Psoas muscle (tissue), 7 donors: ENCODE measurements at regions not wholly inside any gene's neighbourhood (a gene's known extent, or its start where the extent isn't known, plus 50 kb on each side); places are given as distances from the start of the nearest gene placed in this dataset.

ENCODE experiments used
- ATAC-seq, 4 donors: fragments of 200-7000 bp; cut with Tn5 transposase; one replicate each; pipeline ENCODE4 v1.9.1; 2020; ENCODE audit warnings: moderate library complexity in 3 of 4, mild to moderate bottlenecking in 2 of 4
- DNase-seq, 2 donors: peaks; one replicate each; pipeline ENCODE4 v3.0.0-alpha.2; 2020
- H3K27ac ChIP-seq: fragments of 200-600 bp; one replicate; pipeline ENCODE4 v1.8.0; 2022
- H3K27me3 ChIP-seq, 3 donors: fragments of 200-600 bp in 1 of 3; one replicate each; pipeline versions ENCODE4 v1.6.1 to v1.8.0; 2013 to 2022; ENCODE audit warnings: low read length in 2 of 3, mild to moderate bottlenecking in 2 of 3, moderate library complexity in 1 of 3; ENCODE audit not compliant: insufficient read depth in 3 of 3
- H3K36me3 ChIP-seq, 2 donors: fragments of 200-600 bp in 1 of 2; one replicate each; pipeline versions ENCODE4 v1.6.1 to v1.8.0; 2013 to 2022; ENCODE audit warnings: low read depth in 1 of 2, mild to moderate bottlenecking in 1 of 2, moderate library complexity in 1 of 2; ENCODE audit not compliant: insufficient read depth in 1 of 2
- H3K4me1 ChIP-seq: fragments of 200-600 bp; one replicate; pipeline ENCODE4 v1.8.0; 2022
- H3K4me3 ChIP-seq: fragments of 200-600 bp; one replicate; pipeline ENCODE4 v1.8.0; 2022; ENCODE audit warnings: mild to moderate bottlenecking
- H3K9me3 ChIP-seq: fragments of 200-600 bp; one replicate; pipeline ENCODE4 v1.8.0; 2022
- WGBS, 3 donors: extraction: QIAGEN DNeasy Blood & Tissue Kit; methylation state at CpG; one replicate each; pipeline versions ENCODE4 v1.1.6 to v1.1.7; 2013; 5-methylcytosine and 5-hydroxymethylcytosine counted together
- intact Hi-C, 2 donors: fragments of 100-400 bp; cut with DNase I; formaldehyde crosslinking; loops; one replicate each; pipeline versions ENCODE4 v1.11.0 to v1.14.2; 2022
- TF ChIP-seq, protein P1 (sequence below): fragments of 200-600 bp; IDR thresholded peaks from one replicate; pipeline ENCODE4 v1.8.0; 2022; ENCODE audit warnings: antibody characterized with exemption
- donor health status: healthy with polysubstance abuse.
- donor health status: DM: no; HTN: no; CAD: no; lungs with moderate emphysema.
- donor health status: Bipolar disorder and iron deficiency.
- donor health status: healthy.
- donor health status: DM: yes; HTN: yes; CAD: no.
- donor health status: DM: no; HTN: no; CAD: no.
- donor health status: DM: yes; HTN: yes; CAD: no.

DNA sequence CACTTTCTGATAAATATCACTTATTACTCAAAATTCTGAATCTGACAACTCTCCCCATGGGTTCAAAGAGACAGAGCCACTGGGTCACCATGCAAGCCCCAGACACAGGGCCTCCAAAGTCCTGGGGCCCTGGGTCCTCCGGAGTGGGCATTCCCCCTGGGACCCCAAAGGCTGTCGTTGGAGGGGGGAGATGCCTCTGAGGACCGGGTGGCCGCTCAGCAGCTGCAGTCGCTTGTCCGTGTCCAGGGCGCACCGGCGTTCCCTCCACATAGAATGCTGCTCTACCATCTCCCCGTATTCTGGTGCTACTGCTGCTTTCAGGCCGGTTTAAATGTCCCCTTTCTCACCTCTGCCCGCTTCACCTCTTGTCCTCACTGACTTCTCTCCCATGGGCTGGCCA is 246.1 kb downstream of the TEX29 start:
- H3K27me3 ChIP-seq: peaks cover 0 to 4% (median 2%) of the 10 kb centered on the region in 3 donors
- no peak overlapping the region for H3K27ac ChIP-seq
- TF ChIP-seq, protein P1, sequence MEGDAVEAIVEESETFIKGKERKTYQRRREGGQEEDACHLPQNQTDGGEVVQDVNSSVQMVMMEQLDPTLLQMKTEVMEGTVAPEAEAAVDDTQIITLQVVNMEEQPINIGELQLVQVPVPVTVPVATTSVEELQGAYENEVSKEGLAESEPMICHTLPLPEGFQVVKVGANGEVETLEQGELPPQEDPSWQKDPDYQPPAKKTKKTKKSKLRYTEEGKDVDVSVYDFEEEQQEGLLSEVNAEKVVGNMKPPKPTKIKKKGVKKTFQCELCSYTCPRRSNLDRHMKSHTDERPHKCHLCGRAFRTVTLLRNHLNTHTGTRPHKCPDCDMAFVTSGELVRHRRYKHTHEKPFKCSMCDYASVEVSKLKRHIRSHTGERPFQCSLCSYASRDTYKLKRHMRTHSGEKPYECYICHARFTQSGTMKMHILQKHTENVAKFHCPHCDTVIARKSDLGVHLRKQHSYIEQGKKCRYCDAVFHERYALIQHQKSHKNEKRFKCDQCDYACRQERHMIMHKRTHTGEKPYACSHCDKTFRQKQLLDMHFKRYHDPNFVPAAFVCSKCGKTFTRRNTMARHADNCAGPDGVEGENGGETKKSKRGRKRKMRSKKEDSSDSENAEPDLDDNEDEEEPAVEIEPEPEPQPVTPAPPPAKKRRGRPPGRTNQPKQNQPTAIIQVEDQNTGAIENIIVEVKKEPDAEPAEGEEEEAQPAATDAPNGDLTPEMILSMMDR: no peak
- H3K4me3 ChIP-seq: no peak overlapping the region
- DNase-seq: no peak
- intact Hi-C loops: no loop called here
- ATAC-seq: no peak
- no peaks in the 10 kb centered on the region for H3K36me3 ChIP-seq
- no peaks in the 10 kb centered on the region for H3K9me3 ChIP-seq
- H3K4me1 ChIP-seq: no peaks in the 10 kb centered on the region
- 86 to 93% (median 86%) methylated on average over 12 of the region's 12 CpGs for WGBS, 3 donors

DNA sequence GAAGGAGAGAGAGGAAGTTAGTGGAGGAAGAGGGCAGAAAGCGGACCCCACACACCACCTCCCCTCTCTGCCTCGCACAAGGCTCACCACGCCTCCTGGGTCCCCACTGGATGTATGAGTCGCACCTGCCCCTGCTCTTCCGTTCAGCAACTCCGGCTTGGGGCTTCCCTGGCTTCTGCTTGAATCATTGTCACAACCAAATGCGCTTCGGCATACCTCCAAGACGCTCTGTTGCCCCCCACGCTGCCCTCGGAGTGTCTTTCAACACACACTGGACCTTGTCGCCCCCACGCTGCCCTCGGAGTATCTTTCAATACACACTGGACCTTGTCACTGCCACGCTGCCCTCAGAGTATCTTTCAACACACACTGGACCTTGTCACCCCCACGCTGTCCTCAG is 247.2 kb downstream of the TEX29 start:
- Histone ChIP-seq H3K9me3 (no peaks in the 10 kb centered on the region), H3K4me3 (no peak overlapping the region), H3K4me1 (no peaks in the 10 kb centered on the region), H3K27me3 (peaks cover 0 to 4% (median 2%) of the 10 kb centered on the region in 3 donors), H3K27ac (no peak overlapping the region), H3K36me3 (no peaks in the 10 kb centered on the region)
- ATAC-seq: no peak
- 81 to 88% (median 85%) methylated on average over 15 to 16 of the region's 16 CpGs for WGBS, 3 donors
- intact Hi-C loops: no loop called here
- TF ChIP-seq, protein P1: no peak
- no peak for DNase-seq

DNA sequence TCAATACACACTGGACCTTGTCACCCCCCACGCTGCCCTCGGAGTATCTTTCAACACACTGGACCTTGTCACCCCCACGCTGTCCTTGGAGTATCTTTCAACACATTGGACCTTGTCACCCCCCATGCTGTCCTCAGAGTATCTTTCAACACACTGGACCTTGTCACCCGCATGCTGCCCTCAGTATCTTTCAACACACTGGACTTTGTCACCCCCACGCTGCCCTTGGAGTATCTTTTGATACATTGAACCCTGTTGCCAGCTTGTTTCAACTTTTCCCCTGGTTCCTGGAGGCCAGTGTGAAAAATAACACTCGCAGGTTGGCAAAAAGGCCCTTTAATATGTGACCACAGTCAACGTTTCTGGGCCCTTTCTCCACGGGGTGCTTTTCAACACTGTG is 247.8 kb downstream of the TEX29 start:
- 71 to 72% (median 72%) methylated on average over 8 of the region's 8 CpGs for WGBS, 3 donors
- H3K27me3 ChIP-seq: peaks cover 0 to 4% (median 2%) of the 10 kb centered on the region in 3 donors

DNA sequence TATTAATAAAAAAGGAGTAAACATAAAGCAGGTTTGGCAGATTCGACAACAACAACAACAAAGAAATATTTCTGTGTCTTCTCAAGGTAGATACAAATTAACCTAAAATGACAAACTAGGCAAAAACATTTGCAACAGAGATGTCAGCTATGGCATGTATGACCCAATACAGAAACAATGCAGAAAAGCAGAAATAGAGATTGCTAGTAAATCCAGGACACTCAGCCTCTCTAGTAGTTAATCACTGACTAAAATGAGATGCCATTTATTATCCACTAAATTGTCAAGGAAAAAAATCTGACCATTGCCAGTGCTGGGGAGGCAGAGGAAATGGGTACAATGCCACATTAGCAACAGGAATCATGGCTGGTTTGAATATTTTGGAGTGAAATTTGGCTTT is 250.5 kb downstream of the TEX29 start:
- TF ChIP-seq, protein P1: no peak
- ATAC-seq (no peak), DNase-seq (no peak)
- Histone ChIP-seq H3K27me3 (peaks cover 0 to 4% (median 3%) of the 10 kb centered on the region in 3 donors), H3K27ac (no peak overlapping the region), H3K9me3 (no peaks in the 10 kb centered on the region), H3K36me3 (no peaks in the 10 kb centered on the region), H3K4me1 (no peaks in the 10 kb centered on the region), H3K4me3 (no peak overlapping the region)
- 90 to 94% (median 91%) methylated on average over 1 of the region's 1 CpG for WGBS, 3 donors
- intact Hi-C loops: no loop called here

More for the DNA sequence above, 247.8 kb downstream of the TEX29 start:
- Histone ChIP-seq H3K4me1 (no peaks in the 10 kb centered on the region), H3K9me3 (no peaks in the 10 kb centered on the region), H3K36me3 (no peaks in the 10 kb centered on the region), H3K27ac (no peak overlapping the region), H3K4me3 (no peak overlapping the region)
- DNase-seq (no peak), ATAC-seq (no peak)
- intact Hi-C loops: no loop called here
- TF ChIP-seq, protein P1: no peak
